ENCODE measurements at regions not wholly inside any gene's neighbourhood (a gene's known extent, or its start where the extent isn't known, plus 50 kb on each side); places are given as distances from the start of the nearest gene placed in this dataset.

DNA sequence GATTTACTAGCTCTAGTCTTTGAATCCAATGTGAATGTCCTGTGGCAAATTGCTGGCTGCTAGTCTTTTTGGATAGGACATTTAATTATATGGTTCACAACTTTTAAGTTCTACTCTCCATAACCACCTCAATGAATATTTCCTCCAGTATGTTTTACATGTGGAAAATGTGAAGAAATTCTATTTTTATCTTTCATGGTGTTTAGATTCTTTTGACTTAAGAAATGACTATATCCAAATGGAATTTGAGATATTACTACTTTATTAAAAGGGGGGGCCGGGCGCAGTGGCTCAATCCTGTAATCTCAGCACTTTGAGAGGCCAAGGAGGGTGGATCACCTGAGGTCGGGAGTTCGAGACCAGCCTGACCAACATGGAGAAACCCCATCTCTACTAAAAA is 202.0 kb downstream of the ARL4A start:
- H3K79me2 ChIP-seq (ENCODE audit: insufficient read depth, low read length), result no peaks in the 10 kb centered on the region
- H3F3A ChIP-seq (ENCODE audit: insufficient read depth), result no peaks in the 10 kb centered on the region
- H3K9me2 ChIP-seq (replicated peaks; ENCODE audit: insufficient read depth, low read length), result no peaks in the 10 kb centered on the region
- H3K4me2 ChIP-seq (ENCODE audit: low read depth, low read length, poor library complexity, severe bottlenecking), result no peak overlapping the region
- TF ChIP-seq, protein P1, sequence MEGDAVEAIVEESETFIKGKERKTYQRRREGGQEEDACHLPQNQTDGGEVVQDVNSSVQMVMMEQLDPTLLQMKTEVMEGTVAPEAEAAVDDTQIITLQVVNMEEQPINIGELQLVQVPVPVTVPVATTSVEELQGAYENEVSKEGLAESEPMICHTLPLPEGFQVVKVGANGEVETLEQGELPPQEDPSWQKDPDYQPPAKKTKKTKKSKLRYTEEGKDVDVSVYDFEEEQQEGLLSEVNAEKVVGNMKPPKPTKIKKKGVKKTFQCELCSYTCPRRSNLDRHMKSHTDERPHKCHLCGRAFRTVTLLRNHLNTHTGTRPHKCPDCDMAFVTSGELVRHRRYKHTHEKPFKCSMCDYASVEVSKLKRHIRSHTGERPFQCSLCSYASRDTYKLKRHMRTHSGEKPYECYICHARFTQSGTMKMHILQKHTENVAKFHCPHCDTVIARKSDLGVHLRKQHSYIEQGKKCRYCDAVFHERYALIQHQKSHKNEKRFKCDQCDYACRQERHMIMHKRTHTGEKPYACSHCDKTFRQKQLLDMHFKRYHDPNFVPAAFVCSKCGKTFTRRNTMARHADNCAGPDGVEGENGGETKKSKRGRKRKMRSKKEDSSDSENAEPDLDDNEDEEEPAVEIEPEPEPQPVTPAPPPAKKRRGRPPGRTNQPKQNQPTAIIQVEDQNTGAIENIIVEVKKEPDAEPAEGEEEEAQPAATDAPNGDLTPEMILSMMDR (IDR thresholded peaks at IDR 0.05; ENCODE audit: insufficient read depth, low read length, poor library complexity, severe bottlenecking), result no peak
- TF ChIP-seq EZH2phosphoT487 (conservative IDR thresholded peaks at IDR 0.05; ENCODE audit: low read length), result no peak
- H3K9me3 ChIP-seq (ENCODE audit: insufficient read depth, low read length), result no peaks in the 10 kb centered on the region
- H3K27me3 ChIP-seq (ENCODE audit: low read length), result no peaks in the 10 kb centered on the region
- no peak overlapping the region for H3K27ac ChIP-seq (ENCODE audit: low read depth, low read length)
- H3K9ac ChIP-seq (ENCODE audit: low read length), result no peak overlapping the region
- H4K20me1 ChIP-seq (ENCODE audit: low read depth, low read length), result no peaks in the 10 kb centered on the region
- no peaks in the 10 kb centered on the region for H3K36me3 ChIP-seq (ENCODE audit: low read length)
- H2AFZ ChIP-seq (ENCODE audit: low read depth, low read length, severe bottlenecking), result no peak overlapping the region
- no peak overlapping the region for H3K4me3 ChIP-seq (ENCODE audit: insufficient read depth, low read length, poor library complexity, severe bottlenecking)

DNA sequence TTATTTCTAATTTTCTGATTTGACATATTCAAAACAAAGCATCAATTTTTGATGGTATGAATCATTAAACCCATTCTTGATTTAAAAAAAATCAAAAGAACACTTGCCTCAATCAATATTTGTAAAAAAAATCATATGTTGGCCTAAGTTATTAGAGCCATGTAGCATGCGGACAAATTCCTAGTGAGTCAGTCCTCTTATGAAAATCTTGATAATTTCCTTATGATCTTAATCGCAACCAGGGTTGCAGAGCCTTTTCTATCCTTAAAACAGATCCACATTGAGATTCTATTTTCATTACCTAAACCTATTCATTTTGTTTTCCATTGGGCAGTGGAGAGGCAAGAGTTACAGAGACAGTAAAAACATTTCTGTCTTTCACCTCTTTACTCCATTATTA is 203.2 kb downstream of the ARL4A start:
- Histone ChIP-seq H3F3A (ENCODE audit: insufficient read depth) (no peaks in the 10 kb centered on the region), H3K79me2 (ENCODE audit: insufficient read depth, low read length) (no peaks in the 10 kb centered on the region), H3K9ac (ENCODE audit: low read length) (no peak overlapping the region), H3K27me3 (ENCODE audit: low read length) (no peaks in the 10 kb centered on the region), H3K9me3 (ENCODE audit: insufficient read depth, low read length) (no peaks in the 10 kb centered on the region), H4K20me1 (ENCODE audit: low read depth, low read length) (no peaks in the 10 kb centered on the region), H3K4me3 (ENCODE audit: insufficient read depth, low read length, poor library complexity, severe bottlenecking) (no peak overlapping the region), H3K27ac (ENCODE audit: low read depth, low read length) (no peak overlapping the region), H3K4me2 (ENCODE audit: low read depth, low read length, poor library complexity, severe bottlenecking) (no peak overlapping the region), H2AFZ (ENCODE audit: low read depth, low read length, severe bottlenecking) (no peak overlapping the region), H3K9me2 (replicated peaks; ENCODE audit: insufficient read depth, low read length) (no peaks in the 10 kb centered on the region), H3K36me3 (ENCODE audit: low read length) (no peaks in the 10 kb centered on the region)
- TF ChIP-seq, protein P1 (IDR thresholded peaks at IDR 0.05; ENCODE audit: insufficient read depth, low read length, poor library complexity, severe bottlenecking), result no peak
- no peak for TF ChIP-seq EZH2phosphoT487 (conservative IDR thresholded peaks at IDR 0.05; ENCODE audit: low read length)

DNA sequence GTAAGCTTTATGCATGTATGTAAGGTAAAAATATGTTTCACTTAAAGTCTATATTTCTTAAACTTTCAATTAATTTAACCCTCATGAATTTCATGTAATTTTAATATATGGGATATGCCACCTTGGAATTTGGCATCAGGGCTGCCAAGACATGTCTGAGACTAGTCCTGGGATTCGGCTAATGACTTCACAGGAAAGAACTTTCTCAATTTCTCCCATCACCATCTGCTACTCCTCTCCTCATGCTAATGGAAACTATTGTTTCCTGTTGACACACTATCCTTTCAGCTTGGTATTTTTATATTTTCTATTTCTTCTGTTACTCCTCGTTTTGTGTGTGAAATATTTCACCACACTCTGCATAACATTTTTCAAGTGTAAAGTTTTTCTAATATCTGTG is 205.9 kb downstream of the ARL4A start:
- no peak for TF ChIP-seq EZH2phosphoT487 (conservative IDR thresholded peaks at IDR 0.05; ENCODE audit: low read length)
- TF ChIP-seq, protein P1 (IDR thresholded peaks at IDR 0.05; ENCODE audit: insufficient read depth, low read length, poor library complexity, severe bottlenecking), result no peak

More for the DNA sequence above, 205.9 kb downstream of the ARL4A start:
- Histone ChIP-seq H2AFZ (ENCODE audit: low read depth, low read length, severe bottlenecking) (no peak overlapping the region), H3K27ac (ENCODE audit: low read depth, low read length) (no peak overlapping the region), H3K9me3 (ENCODE audit: insufficient read depth, low read length) (no peaks in the 10 kb centered on the region), H3K27me3 (ENCODE audit: low read length) (no peaks in the 10 kb centered on the region), H3K79me2 (ENCODE audit: insufficient read depth, low read length) (no peaks in the 10 kb centered on the region), H3K4me2 (ENCODE audit: low read depth, low read length, poor library complexity, severe bottlenecking) (no peak overlapping the region), H3K4me3 (ENCODE audit: insufficient read depth, low read length, poor library complexity, severe bottlenecking) (no peak overlapping the region), H4K20me1 (ENCODE audit: low read depth, low read length) (no peaks in the 10 kb centered on the region), H3K9ac (ENCODE audit: low read length) (no peak overlapping the region), H3K9me2 (replicated peaks; ENCODE audit: insufficient read depth, low read length) (no peaks in the 10 kb centered on the region), H3K36me3 (ENCODE audit: low read length) (no peaks in the 10 kb centered on the region), H3F3A (ENCODE audit: insufficient read depth) (no peaks in the 10 kb centered on the region)

Measured in SU-DHL-6 (cell line).